GM23338 (cell line): ENCODE measurements at regions not wholly inside any gene's neighbourhood (a gene's known extent, or its start where the extent isn't known, plus 50 kb on each side); places are given as distances from the start of the nearest gene placed in this dataset.

ENCODE experiments used
- ATAC-seq: fragments of 200-7000 bp; cut with Tn5 transposase; 3 replicates; pipeline ENCODE4 v1.9.1; 2020
- DNase-seq: peaks from one replicate; pipeline ENCODE4 v3.0.0-alpha.2; 2015; ENCODE audit warnings: low spot score
- H2AFZ ChIP-seq: fragments of 200-600 bp; sonication (generic); 2 replicates; pipeline ENCODE4 v1.8.0; 2016; ENCODE audit warnings: antibody characterized with exemption, mild to moderate bottlenecking, moderate library complexity
- H3F3A ChIP-seq: fragments of 200-600 bp; sonication (generic); replicated peaks from 2 replicates; pipeline ENCODE4 v1.8.0; 2017; ENCODE audit warnings: antibody characterized with exemption, mixed run types, low read depth
- H3K27ac ChIP-seq: fragments of 200-600 bp; sonication (generic); 2 replicates; pipeline ENCODE4 v1.6.1; 2016; ENCODE audit warnings: low read depth
- H3K27me3 ChIP-seq: fragments of 200-600 bp; sonication (generic); 2 replicates; pipeline ENCODE4 v1.8.0; 2016; ENCODE audit warnings: mild to moderate bottlenecking, mixed run types, moderate library complexity; ENCODE audit not compliant: insufficient read depth
- H3K36me3 ChIP-seq: fragments of 200-600 bp; sonication (generic); 2 replicates; pipeline ENCODE4 v1.8.0; 2016; ENCODE audit warnings: mild to moderate bottlenecking; ENCODE audit not compliant: insufficient read depth
- H3K4me1 ChIP-seq: fragments of 200-600 bp; sonication (generic); 2 replicates; pipeline ENCODE4 v1.8.0; 2016; ENCODE audit warnings: mild to moderate bottlenecking, moderate library complexity; ENCODE audit not compliant: insufficient read depth
- H3K4me2 ChIP-seq: fragments of 200-600 bp; sonication (generic); 2 replicates; pipeline ENCODE4 v1.7.1; 2017; ENCODE audit warnings: mixed run types
- H3K4me3 ChIP-seq: fragments of 200-600 bp; sonication (generic); 2 replicates; pipeline ENCODE4 v1.6.1; 2016; ENCODE audit warnings: mixed run types
- H3K79me2 ChIP-seq: fragments of 200-600 bp; sonication (generic); replicated peaks from 2 replicates; pipeline ENCODE4 v1.8.0; 2017; ENCODE audit warnings: mild to moderate bottlenecking; ENCODE audit not compliant: insufficient read depth
- H3K9me2 ChIP-seq: fragments of 200-600 bp; sonication (generic); 2 replicates; pipeline ENCODE4 v1.8.0; 2017; ENCODE audit not compliant: insufficient read depth
- H4K20me1 ChIP-seq: fragments of 200-600 bp; sonication (generic); replicated peaks from 2 replicates; pipeline ENCODE4 v1.8.0; 2017; ENCODE audit warnings: mild to moderate bottlenecking; ENCODE audit not compliant: insufficient read depth
- H3K27ac Mint-ChIP-seq: 2 replicates; pipeline ENCODE4 v1.8.0; 2020; ENCODE audit warnings: inconsistent platforms, mild to moderate bottlenecking, moderate library complexity, mixed read lengths
- H3K27me3 Mint-ChIP-seq: 3 replicates; pipeline ENCODE4 v1.8.0; 2022; ENCODE audit warnings: low read depth, mild to moderate bottlenecking, moderate library complexity, mixed read lengths, inconsistent platforms; ENCODE audit not compliant: insufficient read depth, poor library complexity
- H3K36me3 Mint-ChIP-seq: 3 replicates; pipeline ENCODE4 v1.8.0; 2021; ENCODE audit warnings: low read depth, mild to moderate bottlenecking, inconsistent platforms, moderate library complexity, mixed read lengths
- H3K4me1 Mint-ChIP-seq: 3 replicates; pipeline ENCODE4 v1.8.0; 2020; ENCODE audit warnings: mild to moderate bottlenecking, inconsistent platforms, mixed read lengths
- H3K4me3 Mint-ChIP-seq: 3 replicates; pipeline ENCODE4 v1.8.0; 2021; ENCODE audit warnings: moderate library complexity, mild to moderate bottlenecking, inconsistent platforms, mixed read lengths
- H3K9me3 Mint-ChIP-seq: 3 replicates; pipeline ENCODE4 v1.8.0; 2020; ENCODE audit warnings: moderate library complexity, mild to moderate bottlenecking, inconsistent platforms, mixed read lengths
- CREB1 ChIP-seq: fragments of 250-450 bp; sonication (Bioruptor Pico); IDR thresholded peaks from 2 replicates; pipeline ENCODE4 v1.5.0; 2020; ENCODE audit warnings: low read depth, mild to moderate bottlenecking, moderate library complexity
- EZH2 ChIP-seq: fragments of 200-600 bp; sonication (generic); IDR thresholded peaks from one replicate; pipeline ENCODE4 v1.8.0; 2017; ENCODE audit warnings: antibody characterized with exemption, mild to moderate bottlenecking, low read depth; ENCODE audit not compliant: unreplicated experiment
- EZH2phosphoT487 ChIP-seq: fragments of 200-600 bp; sonication (generic); IDR thresholded peaks from one replicate; pipeline ENCODE4 v1.8.1; 2018; ENCODE audit warnings: antibody characterized with exemption; ENCODE audit not compliant: unreplicated experiment
- JUNB ChIP-seq: IDR thresholded peaks from one replicate; pipeline ENCODE4 v1.6.1; 2016; ENCODE audit warnings: antibody characterized with exemption; ENCODE audit not compliant: unreplicated experiment
- NANOG ChIP-seq: IDR thresholded peaks from 2 replicates; pipeline ENCODE4 v1.6.1; 2016; ENCODE audit warnings: antibody characterized with exemption, borderline replicate concordance
- POLR2AphosphoS5 ChIP-seq: IDR thresholded peaks from 2 replicates; pipeline ENCODE4 v1.6.1; 2016; ENCODE audit warnings: antibody characterized with exemption, low read depth
- STAT1 ChIP-seq: IDR thresholded peaks from one replicate; pipeline ENCODE4 v1.6.1; 2016; ENCODE audit warnings: antibody characterized with exemption; ENCODE audit not compliant: unreplicated experiment
- ZNF114 ChIP-seq: fragments of 250-450 bp; sonication (Bioruptor Pico); IDR thresholded peaks from 2 replicates; pipeline ENCODE4 v1.5.0; 2020; ENCODE audit warnings: mild to moderate bottlenecking, moderate library complexity
- ZNF331 ChIP-seq: fragments of 250-450 bp; sonication (Bioruptor Pico); IDR thresholded peaks from 2 replicates; pipeline ENCODE4 v1.5.0; 2020; ENCODE audit warnings: low read depth, mild to moderate bottlenecking, moderate library complexity
- TF ChIP-seq, protein P1 (sequence below): IDR thresholded peaks from 2 replicates; pipeline ENCODE4 v1.6.1; 2016; ENCODE audit warnings: antibody characterized with exemption
- TF ChIP-seq, protein P2 (sequence below), 2 experiments: fragments of 200-600 bp in 1 of 2; sonication (generic) in 1 of 2; conservative IDR thresholded peaks; 2 replicates each; pipeline versions ENCODE4 v1.5.1 to v1.6.1; 2016 to 2017; ENCODE audit warnings: antibody characterized with exemption in 2 of 2, low read depth in 2 of 2, mild to moderate bottlenecking in 2 of 2, moderate library complexity in 1 of 2
- TF ChIP-seq, protein P3 (sequence below): fragments of 250-450 bp; sonication (Bioruptor Pico); IDR thresholded peaks from 2 replicates; pipeline ENCODE4 v1.5.0; 2020; ENCODE audit warnings: mild to moderate bottlenecking, moderate library complexity
- TF ChIP-seq, protein P4 (sequence below): IDR thresholded peaks from one replicate; pipeline ENCODE4 v1.6.1; 2018; ENCODE audit warnings: antibody characterized with exemption; ENCODE audit not compliant: unreplicated experiment

DNA sequence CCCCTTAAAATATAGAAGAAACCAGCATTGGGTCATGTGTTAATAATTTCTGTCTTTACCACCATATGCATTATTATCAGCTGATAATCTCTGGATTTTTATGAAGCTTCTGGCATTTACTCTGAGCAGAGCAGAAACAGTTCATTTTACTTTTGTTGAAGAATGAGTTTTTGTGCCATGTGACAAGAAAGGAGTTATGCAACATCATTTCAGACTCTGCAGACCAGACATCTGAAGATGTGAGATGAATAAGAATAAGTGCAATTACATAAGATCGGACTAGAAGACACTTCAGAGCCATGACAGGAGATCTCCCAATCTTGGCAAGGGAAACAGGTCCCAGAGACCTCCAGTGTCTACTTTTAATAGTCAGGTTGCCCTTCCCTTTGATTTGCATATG lies 869.4 kb upstream of the VRK2 start:
- no peaks in the 10 kb centered on the region for H3K36me3 Mint-ChIP-seq
- no peak overlapping the region for H3K27ac Mint-ChIP-seq
- H3F3A ChIP-seq, result no peaks in the 10 kb centered on the region
- TF ChIP-seq EZH2, result no peak
- TF ChIP-seq CREB1 (CRISPR knock-in tag), result no peak
- TF ChIP-seq, protein P1, sequence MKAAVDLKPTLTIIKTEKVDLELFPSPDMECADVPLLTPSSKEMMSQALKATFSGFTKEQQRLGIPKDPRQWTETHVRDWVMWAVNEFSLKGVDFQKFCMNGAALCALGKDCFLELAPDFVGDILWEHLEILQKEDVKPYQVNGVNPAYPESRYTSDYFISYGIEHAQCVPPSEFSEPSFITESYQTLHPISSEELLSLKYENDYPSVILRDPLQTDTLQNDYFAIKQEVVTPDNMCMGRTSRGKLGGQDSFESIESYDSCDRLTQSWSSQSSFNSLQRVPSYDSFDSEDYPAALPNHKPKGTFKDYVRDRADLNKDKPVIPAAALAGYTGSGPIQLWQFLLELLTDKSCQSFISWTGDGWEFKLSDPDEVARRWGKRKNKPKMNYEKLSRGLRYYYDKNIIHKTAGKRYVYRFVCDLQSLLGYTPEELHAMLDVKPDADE, result no peak
- TF ChIP-seq ZNF114 (CRISPR knock-in tag), result no peak
- TF ChIP-seq, protein P2, sequence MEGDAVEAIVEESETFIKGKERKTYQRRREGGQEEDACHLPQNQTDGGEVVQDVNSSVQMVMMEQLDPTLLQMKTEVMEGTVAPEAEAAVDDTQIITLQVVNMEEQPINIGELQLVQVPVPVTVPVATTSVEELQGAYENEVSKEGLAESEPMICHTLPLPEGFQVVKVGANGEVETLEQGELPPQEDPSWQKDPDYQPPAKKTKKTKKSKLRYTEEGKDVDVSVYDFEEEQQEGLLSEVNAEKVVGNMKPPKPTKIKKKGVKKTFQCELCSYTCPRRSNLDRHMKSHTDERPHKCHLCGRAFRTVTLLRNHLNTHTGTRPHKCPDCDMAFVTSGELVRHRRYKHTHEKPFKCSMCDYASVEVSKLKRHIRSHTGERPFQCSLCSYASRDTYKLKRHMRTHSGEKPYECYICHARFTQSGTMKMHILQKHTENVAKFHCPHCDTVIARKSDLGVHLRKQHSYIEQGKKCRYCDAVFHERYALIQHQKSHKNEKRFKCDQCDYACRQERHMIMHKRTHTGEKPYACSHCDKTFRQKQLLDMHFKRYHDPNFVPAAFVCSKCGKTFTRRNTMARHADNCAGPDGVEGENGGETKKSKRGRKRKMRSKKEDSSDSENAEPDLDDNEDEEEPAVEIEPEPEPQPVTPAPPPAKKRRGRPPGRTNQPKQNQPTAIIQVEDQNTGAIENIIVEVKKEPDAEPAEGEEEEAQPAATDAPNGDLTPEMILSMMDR (conservative IDR thresholded peaks at IDR 0.05; ENCODE audit: low read depth in 2 of 2), result no peak
- TF ChIP-seq POLR2AphosphoS5, result no peak
- no peak for TF ChIP-seq NANOG
- no peak for TF ChIP-seq JUNB
- TF ChIP-seq, protein P3, sequence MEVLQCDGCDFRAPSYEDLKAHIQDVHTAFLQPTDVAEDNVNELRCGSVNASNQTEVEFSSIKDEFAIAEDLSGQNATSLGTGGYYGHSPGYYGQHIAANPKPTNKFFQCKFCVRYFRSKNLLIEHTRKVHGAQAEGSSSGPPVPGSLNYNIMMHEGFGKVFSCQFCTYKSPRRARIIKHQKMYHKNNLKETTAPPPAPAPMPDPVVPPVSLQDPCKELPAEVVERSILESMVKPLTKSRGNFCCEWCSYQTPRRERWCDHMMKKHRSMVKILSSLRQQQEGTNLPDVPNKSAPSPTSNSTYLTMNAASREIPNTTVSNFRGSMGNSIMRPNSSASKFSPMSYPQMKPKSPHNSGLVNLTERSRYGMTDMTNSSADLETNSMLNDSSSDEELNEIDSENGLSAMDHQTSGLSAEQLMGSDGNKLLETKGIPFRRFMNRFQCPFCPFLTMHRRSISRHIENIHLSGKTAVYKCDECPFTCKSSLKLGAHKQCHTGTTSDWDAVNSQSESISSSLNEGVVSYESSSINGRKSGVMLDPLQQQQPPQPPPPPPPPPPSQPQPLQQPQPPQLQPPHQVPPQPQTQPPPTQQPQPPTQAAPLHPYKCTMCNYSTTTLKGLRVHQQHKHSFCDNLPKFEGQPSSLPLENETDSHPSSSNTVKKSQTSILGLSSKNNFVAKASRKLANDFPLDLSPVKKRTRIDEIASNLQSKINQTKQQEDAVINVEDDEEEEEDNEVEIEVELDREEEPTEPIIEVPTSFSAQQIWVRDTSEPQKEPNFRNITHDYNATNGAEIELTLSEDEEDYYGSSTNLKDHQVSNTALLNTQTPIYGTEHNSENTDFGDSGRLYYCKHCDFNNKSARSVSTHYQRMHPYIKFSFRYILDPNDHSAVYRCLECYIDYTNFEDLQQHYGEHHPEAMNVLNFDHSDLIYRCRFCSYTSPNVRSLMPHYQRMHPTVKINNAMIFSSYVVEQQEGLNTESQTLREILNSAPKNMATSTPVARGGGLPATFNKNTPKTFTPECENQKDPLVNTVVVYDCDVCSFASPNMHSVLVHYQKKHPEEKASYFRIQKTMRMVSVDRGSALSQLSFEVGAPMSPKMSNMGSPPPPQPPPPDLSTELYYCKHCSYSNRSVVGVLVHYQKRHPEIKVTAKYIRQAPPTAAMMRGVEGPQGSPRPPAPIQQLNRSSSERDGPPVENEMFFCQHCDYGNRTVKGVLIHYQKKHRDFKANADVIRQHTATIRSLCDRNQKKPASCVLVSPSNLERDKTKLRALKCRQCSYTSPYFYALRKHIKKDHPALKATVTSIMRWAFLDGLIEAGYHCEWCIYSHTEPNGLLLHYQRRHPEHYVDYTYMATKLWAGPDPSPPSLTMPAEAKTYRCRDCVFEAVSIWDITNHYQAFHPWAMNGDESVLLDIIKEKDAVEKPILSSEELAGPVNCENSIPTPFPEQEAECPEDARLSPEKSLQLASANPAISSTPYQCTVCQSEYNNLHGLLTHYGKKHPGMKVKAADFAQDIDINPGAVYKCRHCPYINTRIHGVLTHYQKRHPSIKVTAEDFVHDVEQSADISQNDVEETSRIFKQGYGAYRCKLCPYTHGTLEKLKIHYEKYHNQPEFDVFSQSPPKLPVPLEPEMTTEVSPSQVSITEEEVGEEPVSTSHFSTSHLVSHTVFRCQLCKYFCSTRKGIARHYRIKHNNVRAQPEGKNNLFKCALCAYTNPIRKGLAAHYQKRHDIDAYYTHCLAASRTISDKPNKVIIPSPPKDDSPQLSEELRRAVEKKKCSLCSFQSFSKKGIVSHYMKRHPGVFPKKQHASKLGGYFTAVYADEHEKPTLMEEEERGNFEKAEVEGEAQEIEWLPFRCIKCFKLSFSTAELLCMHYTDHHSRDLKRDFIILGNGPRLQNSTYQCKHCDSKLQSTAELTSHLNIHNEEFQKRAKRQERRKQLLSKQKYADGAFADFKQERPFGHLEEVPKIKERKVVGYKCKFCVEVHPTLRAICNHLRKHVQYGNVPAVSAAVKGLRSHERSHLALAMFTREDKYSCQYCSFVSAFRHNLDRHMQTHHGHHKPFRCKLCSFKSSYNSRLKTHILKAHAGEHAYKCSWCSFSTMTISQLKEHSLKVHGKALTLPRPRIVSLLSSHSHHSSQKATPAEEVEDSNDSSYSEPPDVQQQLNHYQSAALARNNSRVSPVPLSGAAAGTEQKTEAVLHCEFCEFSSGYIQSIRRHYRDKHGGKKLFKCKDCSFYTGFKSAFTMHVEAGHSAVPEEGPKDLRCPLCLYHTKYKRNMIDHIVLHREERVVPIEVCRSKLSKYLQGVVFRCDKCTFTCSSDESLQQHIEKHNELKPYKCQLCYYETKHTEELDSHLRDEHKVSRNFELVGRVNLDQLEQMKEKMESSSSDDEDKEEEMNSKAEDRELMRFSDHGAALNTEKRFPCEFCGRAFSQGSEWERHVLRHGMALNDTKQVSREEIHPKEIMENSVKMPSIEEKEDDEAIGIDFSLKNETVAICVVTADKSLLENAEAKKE (CRISPR knock-in tag), result no peak
- no peak for TF ChIP-seq STAT1
- TF ChIP-seq ZNF331 (CRISPR knock-in tag), result no peak
- no peak for TF ChIP-seq EZH2phosphoT487
- TF ChIP-seq, protein P4, sequence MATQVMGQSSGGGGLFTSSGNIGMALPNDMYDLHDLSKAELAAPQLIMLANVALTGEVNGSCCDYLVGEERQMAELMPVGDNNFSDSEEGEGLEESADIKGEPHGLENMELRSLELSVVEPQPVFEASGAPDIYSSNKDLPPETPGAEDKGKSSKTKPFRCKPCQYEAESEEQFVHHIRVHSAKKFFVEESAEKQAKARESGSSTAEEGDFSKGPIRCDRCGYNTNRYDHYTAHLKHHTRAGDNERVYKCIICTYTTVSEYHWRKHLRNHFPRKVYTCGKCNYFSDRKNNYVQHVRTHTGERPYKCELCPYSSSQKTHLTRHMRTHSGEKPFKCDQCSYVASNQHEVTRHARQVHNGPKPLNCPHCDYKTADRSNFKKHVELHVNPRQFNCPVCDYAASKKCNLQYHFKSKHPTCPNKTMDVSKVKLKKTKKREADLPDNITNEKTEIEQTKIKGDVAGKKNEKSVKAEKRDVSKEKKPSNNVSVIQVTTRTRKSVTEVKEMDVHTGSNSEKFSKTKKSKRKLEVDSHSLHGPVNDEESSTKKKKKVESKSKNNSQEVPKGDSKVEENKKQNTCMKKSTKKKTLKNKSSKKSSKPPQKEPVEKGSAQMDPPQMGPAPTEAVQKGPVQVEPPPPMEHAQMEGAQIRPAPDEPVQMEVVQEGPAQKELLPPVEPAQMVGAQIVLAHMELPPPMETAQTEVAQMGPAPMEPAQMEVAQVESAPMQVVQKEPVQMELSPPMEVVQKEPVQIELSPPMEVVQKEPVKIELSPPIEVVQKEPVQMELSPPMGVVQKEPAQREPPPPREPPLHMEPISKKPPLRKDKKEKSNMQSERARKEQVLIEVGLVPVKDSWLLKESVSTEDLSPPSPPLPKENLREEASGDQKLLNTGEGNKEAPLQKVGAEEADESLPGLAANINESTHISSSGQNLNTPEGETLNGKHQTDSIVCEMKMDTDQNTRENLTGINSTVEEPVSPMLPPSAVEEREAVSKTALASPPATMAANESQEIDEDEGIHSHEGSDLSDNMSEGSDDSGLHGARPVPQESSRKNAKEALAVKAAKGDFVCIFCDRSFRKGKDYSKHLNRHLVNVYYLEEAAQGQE, result no peak
- no peak overlapping the region for H3K27ac ChIP-seq
- H3K4me3 Mint-ChIP-seq, result no peak overlapping the region
- H3K27me3 ChIP-seq, result no peaks in the 10 kb centered on the region
- H3K4me1 ChIP-seq, result peaks cover under 1% of the 10 kb centered on the region; the same call in 1 of the 2 replicates
- no peaks in the 10 kb centered on the region for H3K9me3 Mint-ChIP-seq
- no peak for ATAC-seq
- no peak overlapping the region for H3K4me3 ChIP-seq
- H3K36me3 ChIP-seq, result no peaks in the 10 kb centered on the region
- DNase-seq, result no peak
- no peak overlapping the region for H3K4me2 ChIP-seq
- no peak overlapping the region for H2AFZ ChIP-seq
- 0 out of 3 replicates have a peak, but pooled peaks cover 4% of the 10 kb centered on the region for H3K4me1 Mint-ChIP-seq
- no peaks in the 10 kb centered on the region for H3K27me3 Mint-ChIP-seq
- H3K9me2 ChIP-seq, result no peaks in the 10 kb centered on the region
- no peaks in the 10 kb centered on the region for H4K20me1 ChIP-seq
- no peaks in the 10 kb centered on the region for H3K79me2 ChIP-seq
